SJSA1 (cell line): ENCODE measurements at regions not wholly inside any gene's neighbourhood (a gene's known extent, or its start where the extent isn't known, plus 50 kb on each side); places are given as distances from the start of the nearest gene placed in this dataset.

Source experiments
- DNase-seq, 2 experiments: peaks; one replicate each; pipeline ENCODE4 v3.0.0-alpha.2; 2015 to 2020; ENCODE audit warnings: low spot score in 2 of 2, low read depth in 1 of 2
- H3K27ac ChIP-seq: fragments of 250-450 bp; sonication (Bioruptor Pico); 2 replicates; pipeline ENCODE4 v1.5.1; 2020; ENCODE audit warnings: mild to moderate bottlenecking, moderate library complexity
- H3K27me3 ChIP-seq: fragments of 250-450 bp; sonication (Bioruptor Pico); replicated peaks from 2 replicates; pipeline ENCODE4 v1.5.1; 2020; ENCODE audit warnings: mild to moderate bottlenecking, moderate library complexity
- H3K36me3 ChIP-seq: fragments of 250-450 bp; sonication (Bioruptor Pico); 2 replicates; pipeline ENCODE4 v1.5.1; 2020; ENCODE audit warnings: mild to moderate bottlenecking
- H3K4me1 ChIP-seq: fragments of 250-450 bp; sonication (Bioruptor Pico); replicated peaks from 2 replicates; pipeline ENCODE4 v1.6.1; 2021; ENCODE audit warnings: mild to moderate bottlenecking
- H3K4me3 ChIP-seq: fragments of 250-450 bp; sonication (Bioruptor Pico); 2 replicates; pipeline ENCODE4 v1.5.1; 2020; ENCODE audit warnings: mild to moderate bottlenecking
- H3K9me3 ChIP-seq: fragments of 250-450 bp; sonication (Bioruptor Pico); replicated peaks from 2 replicates; pipeline ENCODE4 v1.5.1; 2020; ENCODE audit warnings: mild to moderate bottlenecking

- no peak overlapping the region for H3K27ac ChIP-seq
Measured at GRCh38 chr13:23988546-23989122, 91.3 kb upstream of the C1QTNF9B start.

GRCh38 chr13:23990455-23990854, 93.2 kb upstream of the C1QTNF9B start:
- no peak overlapping the region for H3K27ac ChIP-seq
- no peaks in the 10 kb centered on the region for H3K27me3 ChIP-seq
- DNase-seq, result no peak
- no peak overlapping the region for H3K4me3 ChIP-seq
- H3K36me3 ChIP-seq, result no peaks in the 10 kb centered on the region
- 0 out of 2 replicates have a peak, but pooled peaks cover 6% of the 10 kb centered on the region for H3K4me1 ChIP-seq
- no peaks in the 10 kb centered on the region for H3K9me3 ChIP-seq

More at GRCh38 chr13:23988546-23989122, 91.3 kb upstream of the C1QTNF9B start:
- Histone ChIP-seq H3K27me3 (no peaks in the 10 kb centered on the region), H3K9me3 (no peaks in the 10 kb centered on the region), H3K4me3 (no peak overlapping the region), H3K4me1 (0 out of 2 replicates have a peak, but pooled peaks cover 6% of the 10 kb centered on the region), H3K36me3 (no peaks in the 10 kb centered on the region)
- no peak for DNase-seq

- Histone ChIP-seq H3K36me3 (no peaks in the 10 kb centered on the region), H3K27ac (no peak overlapping the region), H3K4me3 (no peak overlapping the region), H3K27me3 (no peaks in the 10 kb centered on the region), H3K4me1 (0 out of 2 replicates have a peak, but pooled peaks cover 4% of the 10 kb centered on the region), H3K9me3 (no peaks in the 10 kb centered on the region)
- DNase-seq, result no peak
Measured at GRCh38 chr13:23991119-23991518, 93.8 kb upstream of the C1QTNF9B start.

- Histone ChIP-seq H3K27ac (no peak overlapping the region), H3K27me3 (no peaks in the 10 kb centered on the region), H3K4me1 (no peaks in the 10 kb centered on the region), H3K36me3 (no peaks in the 10 kb centered on the region), H3K4me3 (no peak overlapping the region), H3K9me3 (no peaks in the 10 kb centered on the region)
- DNase-seq, result no peak
Measured at GRCh38 chr13:23992781-23993679, 95.7 kb upstream of the C1QTNF9B start.

- Histone ChIP-seq H3K27me3 (no peaks in the 10 kb centered on the region), H3K4me1 (no peaks in the 10 kb centered on the region), H3K27ac (no peak overlapping the region), H3K36me3 (no peaks in the 10 kb centered on the region), H3K4me3 (no peak overlapping the region), H3K9me3 (no peaks in the 10 kb centered on the region)
- no peak for DNase-seq
Measured at GRCh38 chr13:23993680-23993985, 96.3 kb upstream of the C1QTNF9B start.

- no peaks in the 10 kb centered on the region for H3K9me3 ChIP-seq
- no peaks in the 10 kb centered on the region for H3K4me1 ChIP-seq
- H3K27ac ChIP-seq, result no peak overlapping the region
- H3K4me3 ChIP-seq, result no peak overlapping the region
- H3K27me3 ChIP-seq, result no peaks in the 10 kb centered on the region
- DNase-seq, result no peak
- H3K36me3 ChIP-seq, result no peaks in the 10 kb centered on the region
Measured at GRCh38 chr13:23995283-23996073, 98.2 kb upstream of the C1QTNF9B start.

- H3K27me3 ChIP-seq, result no peaks in the 10 kb centered on the region
- H3K9me3 ChIP-seq, result no peaks in the 10 kb centered on the region
- H3K27ac ChIP-seq, result no peak overlapping the region
- H3K4me3 ChIP-seq, result no peak overlapping the region
- H3K36me3 ChIP-seq, result no peaks in the 10 kb centered on the region
- no peaks in the 10 kb centered on the region for H3K4me1 ChIP-seq
- no peak for DNase-seq
Measured at GRCh38 chr13:23996456-23996855, 99.2 kb upstream of the C1QTNF9B start.

- Histone ChIP-seq H3K4me3 (no peak overlapping the region), H3K4me1 (no peaks in the 10 kb centered on the region)
Measured at GRCh38 chr13:23999424-23999823, 102.1 kb upstream of the C1QTNF9B start.

GRCh38 chr13:24002206-24002815, 105.0 kb upstream of the C1QTNF9B start:
- Histone ChIP-seq H3K27ac (no peak overlapping the region), H3K27me3 (no peaks in the 10 kb centered on the region), H3K9me3 (no peaks in the 10 kb centered on the region), H3K4me3 (no peak overlapping the region), H3K4me1 (no peaks in the 10 kb centered on the region), H3K36me3 (no peaks in the 10 kb centered on the region)
- no peak for DNase-seq

More at GRCh38 chr13:23999424-23999823, 102.1 kb upstream of the C1QTNF9B start:
- Histone ChIP-seq H3K36me3 (no peaks in the 10 kb centered on the region), H3K27me3 (no peaks in the 10 kb centered on the region), H3K9me3 (no peaks in the 10 kb centered on the region), H3K27ac (no peak overlapping the region)
- DNase-seq, result no peak

- Histone ChIP-seq H3K27me3 (no peaks in the 10 kb centered on the region), H3K9me3 (no peaks in the 10 kb centered on the region), H3K4me3 (no peak overlapping the region), H3K27ac (no peak overlapping the region), H3K36me3 (no peaks in the 10 kb centered on the region), H3K4me1 (no peaks in the 10 kb centered on the region)
- DNase-seq, result no peak
Measured at GRCh38 chr13:24004142-24004899, 107.0 kb upstream of the C1QTNF9B start.

GRCh38 chr13:24004971-24005370, 107.7 kb upstream of the C1QTNF9B start:
- Histone ChIP-seq H3K36me3 (no peaks in the 10 kb centered on the region), H3K4me3 (no peak overlapping the region), H3K27ac (no peak overlapping the region), H3K27me3 (no peaks in the 10 kb centered on the region), H3K9me3 (no peaks in the 10 kb centered on the region), H3K4me1 (no peaks in the 10 kb centered on the region)
- DNase-seq, result no peak

GRCh38 chr13:24005755-24006281, 108.5 kb upstream of the C1QTNF9B start:
- H3K27me3 ChIP-seq, result no peaks in the 10 kb centered on the region
- no peak overlapping the region for H3K27ac ChIP-seq
- H3K36me3 ChIP-seq, result no peaks in the 10 kb centered on the region
- H3K4me3 ChIP-seq, result no peak overlapping the region
- H3K9me3 ChIP-seq, result no peaks in the 10 kb centered on the region
- H3K4me1 ChIP-seq, result no peaks in the 10 kb centered on the region
- no peak for DNase-seq
